IMR-90 (cell line): ENCODE measurements at regions not wholly inside any gene's neighbourhood (a gene's known extent, or its start where the extent isn't known, plus 50 kb on each side); places are given as distances from the start of the nearest gene placed in this dataset.

ENCODE experiments used
- ATAC-seq: fragments of 200-7000 bp; cut with Tn5 transposase; 2 replicates; pipeline ENCODE4 v1.9.1; 2020; ENCODE audit warnings: low read depth, mild to moderate bottlenecking, moderate library complexity
- BruUV-seq: library from RNA; stranded (reverse); fragments of 400-500 nt; replicated peaks from 2 replicates; lab custom pipeline; 2021; lab: Mats Ljungman, UMichigan
- CTCF ChIA-PET: fragments of 300-600 bp; formaldehyde crosslinking; extraction: SDS; loops from one replicate; lab custom pipeline; 2021; ENCODE audit warnings: antibody characterized with exemption; lab: Yijun Ruan, JAX
- POLR2A ChIA-PET: fragments of 300-600 bp; sonication (Branson Sonifier 250); formaldehyde crosslinking; loops from one replicate; lab custom pipeline; 2022; ENCODE audit warnings: antibody characterized with exemption; ENCODE audit not compliant: unreplicated experiment; lab: Charles Lee
- DNase-seq: peaks from one replicate; pipeline ENCODE4 v3.0.0; 2013
- H2AFZ ChIP-seq: replicated peaks from 2 replicates; pipeline ENCODE3; 2013; ENCODE audit warnings: low read length, mild to moderate bottlenecking; ENCODE audit not compliant: poor library complexity
- H2AK5ac ChIP-seq: 2 replicates; pipeline ENCODE4 v1.6.1; 2013; ENCODE audit warnings: low read depth, low read length, inconsistent platforms
- H2AK9ac ChIP-seq: replicated peaks from 2 replicates; pipeline ENCODE3; 2013; ENCODE audit warnings: mild to moderate bottlenecking, low read depth, low read length, moderate library complexity; ENCODE audit not compliant: poor library complexity
- H2BK120ac ChIP-seq: 2 replicates; pipeline ENCODE4 v1.6.1; 2013; ENCODE audit warnings: low read depth, low read length, inconsistent platforms
- H2BK15ac ChIP-seq: 3 replicates; pipeline ENCODE4 v1.6.1; 2013; ENCODE audit warnings: low read depth, low read length, inconsistent platforms
- H2BK20ac ChIP-seq: 2 replicates; pipeline ENCODE4 v1.6.1; 2013; ENCODE audit warnings: low read depth, mild to moderate bottlenecking, inconsistent platforms, low read length, moderate library complexity
- H2BK5ac ChIP-seq: 2 replicates; pipeline ENCODE4 v1.6.1; 2013; ENCODE audit warnings: mild to moderate bottlenecking, low read depth, low read length, inconsistent platforms; ENCODE audit not compliant: poor library complexity, severe bottlenecking
- H3K14ac ChIP-seq: replicated peaks from 2 replicates; pipeline ENCODE4 v1.6.1; 2013; ENCODE audit warnings: low read depth, low read length, inconsistent platforms
- H3K18ac ChIP-seq: 2 replicates; pipeline ENCODE4 v1.6.1; 2013; ENCODE audit warnings: low read depth, low read length, control low read depth
- H3K23ac ChIP-seq: 2 replicates; pipeline ENCODE4 v1.6.1; 2013; ENCODE audit warnings: low read depth, low read length, inconsistent platforms
- H3K27ac ChIP-seq: 2 replicates; pipeline ENCODE4 v1.5.1; 2013; ENCODE audit warnings: mild to moderate bottlenecking, control low read depth, low read length; ENCODE audit not compliant: insufficient read depth
- H3K27me3 ChIP-seq: 2 replicates; pipeline ENCODE4 v1.6.1; 2013; ENCODE audit warnings: low read length; ENCODE audit not compliant: control insufficient read depth, insufficient read depth
- H3K36me3 ChIP-seq: 2 replicates; pipeline ENCODE4 v1.6.1; 2013; ENCODE audit warnings: low read length, mixed read lengths; ENCODE audit not compliant: control insufficient read depth, insufficient read depth
- H3K4ac ChIP-seq: 2 replicates; pipeline ENCODE4 v1.6.1; 2013; ENCODE audit warnings: low read depth, low read length, inconsistent platforms
- H3K4me1 ChIP-seq: 2 replicates; pipeline ENCODE4 v1.6.1; 2013; ENCODE audit warnings: low read length, mixed read lengths; ENCODE audit not compliant: control insufficient read depth, insufficient read depth
- H3K4me2 ChIP-seq: 2 replicates; pipeline ENCODE4 v1.6.1; 2013; ENCODE audit warnings: low read depth, mild to moderate bottlenecking, control low read depth, low read length, moderate library complexity
- H3K4me3 ChIP-seq: 2 replicates; pipeline ENCODE4 v1.5.1; 2013; ENCODE audit warnings: low read depth, mild to moderate bottlenecking, control low read depth, low read length, moderate library complexity; ENCODE audit not compliant: insufficient read depth
- H3K56ac ChIP-seq: 2 replicates; pipeline ENCODE4 v1.6.1; 2013; ENCODE audit warnings: low read length, inconsistent platforms; ENCODE audit not compliant: insufficient read depth; ENCODE audit errors: extremely low read depth
- H3K79me1 ChIP-seq, 2 experiments: 2 replicates each; pipeline ENCODE4 v1.6.1; 2013; ENCODE audit warnings: low read length in 2 of 2, inconsistent platforms in 1 of 2, low read depth in 1 of 2
- H3K9ac ChIP-seq: 2 replicates; pipeline ENCODE4 v1.6.1; 2013; ENCODE audit warnings: low read depth, low read length, control low read depth
- H3K9me1 ChIP-seq: 2 replicates; pipeline ENCODE4 v1.6.1; 2013; ENCODE audit warnings: low read length, inconsistent platforms; ENCODE audit not compliant: insufficient read depth
- H3K9me3 ChIP-seq: 2 replicates; pipeline ENCODE4 v1.6.1; 2013; ENCODE audit warnings: low read length; ENCODE audit not compliant: control insufficient read depth, insufficient read depth
- H4K20me1 ChIP-seq: 2 replicates; pipeline ENCODE4 v1.6.1; 2013; ENCODE audit warnings: low read length, inconsistent platforms; ENCODE audit not compliant: insufficient read depth
- H4K5ac ChIP-seq: 2 replicates; pipeline ENCODE4 v1.6.1; 2013; ENCODE audit warnings: mild to moderate bottlenecking, low read depth, low read length, control low read depth
- H4K8ac ChIP-seq, 2 experiments: 2 replicates each; pipeline ENCODE4 v1.6.1; 2013; ENCODE audit warnings: low read depth in 2 of 2, low read length in 2 of 2, control low read depth in 1 of 2, inconsistent platforms in 1 of 2
- H4K91ac ChIP-seq: 2 replicates; pipeline ENCODE4 v1.6.1; 2013; ENCODE audit warnings: low read depth, low read length, inconsistent platforms; ENCODE audit not compliant: insufficient read depth
- BHLHE40 ChIP-seq: fragments of 150-350 bp; IDR thresholded peaks from 2 replicates; pipeline ENCODE4 v1.6.1; 2016; ENCODE audit warnings: mild to moderate bottlenecking, low read depth, low read length
- FOS ChIP-seq: fragments of 150-350 bp; IDR thresholded peaks from 2 replicates; pipeline ENCODE4 v1.6.1; 2016; ENCODE audit warnings: low read depth, low read length
- MAFK ChIP-seq: IDR thresholded peaks from 2 replicates; pipeline ENCODE4 v1.6.1; 2012; ENCODE audit warnings: low read depth, low read length, improper control_type of control experiment
- MXI1 ChIP-seq: IDR thresholded peaks from 2 replicates; pipeline ENCODE4 v1.6.1; 2012; ENCODE audit warnings: low read depth, mild to moderate bottlenecking, low read length, moderate library complexity, borderline replicate concordance
- POLR2A ChIP-seq: IDR thresholded peaks from 2 replicates; pipeline ENCODE4 v1.6.1; 2012; ENCODE audit warnings: mild to moderate bottlenecking, low read depth, low read length
- RCOR1 ChIP-seq: IDR thresholded peaks from 2 replicates; pipeline ENCODE4 v1.6.1; 2012; ENCODE audit warnings: mild to moderate bottlenecking, low read length, improper control_type of control experiment; ENCODE audit not compliant: insufficient replicate concordance
- WGBS, 2 experiments: methylation state at CpG; one replicate each; pipeline versions ENCODE4 v1.1.5 to v1.1.7; 2013; ENCODE audit warnings: missing lambda C conversion rate in 2 of 2; ENCODE audit not compliant: insufficient read length in 1 of 2; ENCODE audit errors: extremely low coverage in 2 of 2; 5-methylcytosine and 5-hydroxymethylcytosine counted together
- dilution Hi-C: fragments of 300-500 bp; cut with HindIII; formaldehyde crosslinking; loops from one replicate; pipeline ENCODE4 v1.14.3; 2018; ENCODE audit warnings: low sequenced_read_pairs; ENCODE audit not compliant: unreplicated experiment
- in situ Hi-C: fragments of 300-500 bp; cut with MboI; formaldehyde crosslinking; loops from 3 replicates; pipeline ENCODE4 v1.14.3; 2019; ENCODE audit warnings: low sequenced_read_pairs, inconsistent platforms, mixed read lengths
- intact Hi-C: fragments of 100-400 bp; cut with micrococcal nuclease; formaldehyde crosslinking; loops from 2 replicates; pipeline ENCODE4 v1.10.0; 2022
- TF ChIP-seq, protein P1 (sequence below): fragments of 150-350 bp; IDR thresholded peaks from 2 replicates; pipeline ENCODE4 v1.6.1; 2017; ENCODE audit warnings: mild to moderate bottlenecking, antibody characterized with exemption, low read length, low read depth

DNA sequence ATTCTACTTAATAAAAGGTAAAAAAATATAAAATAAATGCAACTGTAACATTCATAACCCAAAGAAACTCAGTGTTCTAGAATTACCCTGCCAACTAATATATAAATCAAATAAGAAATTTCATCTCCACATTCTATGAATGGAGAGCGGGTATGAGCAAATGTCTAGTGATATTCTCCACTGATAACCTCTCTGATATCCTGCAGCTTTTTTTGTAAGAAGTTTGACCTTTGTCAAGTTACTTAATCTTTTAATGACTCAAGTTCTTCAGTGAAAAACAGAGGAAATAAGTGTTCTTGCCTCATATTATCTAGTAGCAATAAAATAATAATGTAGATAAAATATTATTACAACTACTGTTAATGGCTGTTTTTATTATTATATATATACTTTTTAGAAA, 1275.6 kb upstream of the CDH9 start:
- H3K14ac ChIP-seq = no peak overlapping the region
- H3K18ac ChIP-seq = no peak overlapping the region
- H3K27me3 ChIP-seq = no peaks in the 10 kb centered on the region
- no peak overlapping the region for H2BK20ac ChIP-seq
- WGBS, 2 experiments = no CpG with 5 or more reads among the region's 1 CpG
- H3K9me3 ChIP-seq = peaks cover 2% of the 10 kb centered on the region; the same call in 1 of the 2 replicates
- H3K9ac ChIP-seq = no peak overlapping the region
- H3K36me3 ChIP-seq = no peaks in the 10 kb centered on the region
- no peaks in the 10 kb centered on the region for H4K20me1 ChIP-seq
- ChIA-PET CTCF (no interaction called here), POLR2A (no interaction called here)
- TF ChIP-seq BHLHE40 (no peak), RCOR1 (no peak), MXI1 (no peak), POLR2A (no peak), FOS (no peak), MAFK (no peak)
- TF ChIP-seq, protein P1, sequence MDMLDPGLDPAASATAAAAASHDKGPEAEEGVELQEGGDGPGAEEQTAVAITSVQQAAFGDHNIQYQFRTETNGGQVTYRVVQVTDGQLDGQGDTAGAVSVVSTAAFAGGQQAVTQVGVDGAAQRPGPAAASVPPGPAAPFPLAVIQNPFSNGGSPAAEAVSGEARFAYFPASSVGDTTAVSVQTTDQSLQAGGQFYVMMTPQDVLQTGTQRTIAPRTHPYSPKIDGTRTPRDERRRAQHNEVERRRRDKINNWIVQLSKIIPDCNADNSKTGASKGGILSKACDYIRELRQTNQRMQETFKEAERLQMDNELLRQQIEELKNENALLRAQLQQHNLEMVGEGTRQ = no peak
- H2BK120ac ChIP-seq = no peak overlapping the region
- no TSS peak for BruUV-seq
- H2BK15ac ChIP-seq = no peak overlapping the region
- H4K91ac ChIP-seq = no peak overlapping the region
- no peak overlapping the region for H3K27ac ChIP-seq
- ATAC-seq = no peak
- no peak overlapping the region for H2AK5ac ChIP-seq
- no peak overlapping the region for H3K4me3 ChIP-seq
- dilution Hi-C loops (no loop called here), in situ Hi-C loops (no loop called here), intact Hi-C loops (no loop called here)
- no peaks in the 10 kb centered on the region for H3K4me1 ChIP-seq
- no peaks in the 10 kb centered on the region for H3K9me1 ChIP-seq
- no peak for DNase-seq
- no peak overlapping the region for H3K56ac ChIP-seq
- no peak overlapping the region for H2BK5ac ChIP-seq
- H2AFZ ChIP-seq = no peak overlapping the region
- H3K4me2 ChIP-seq = no peak overlapping the region
- H4K5ac ChIP-seq = no peak overlapping the region
- H3K23ac ChIP-seq = no peak overlapping the region
- H3K4ac ChIP-seq = no peak overlapping the region
- no peaks in the 10 kb centered on the region for H3K79me1 ChIP-seq
- H4K8ac ChIP-seq = no peak overlapping the region
- no peak overlapping the region for H2AK9ac ChIP-seq
